ENCODE measurements at regions not wholly inside any gene's neighbourhood (a gene's known extent, or its start where the extent isn't known, plus 50 kb on each side); places are given as distances from the start of the nearest gene placed in this dataset.
"Not testable (repeated sequence)": the region's sequence is repeated elsewhere in the genome, so short reads cannot be mapped to it uniquely, and the experiment has no call there.

- no peak for DNase-seq (ENCODE audit: low read depth, low spot score)
Observed at GRCh38 chr9:7545371-7546165, 254.0 kb downstream of the DMAC1 start.

- DNase-seq (ENCODE audit: low read depth, low spot score), result no peak
Observed at GRCh38 chr9:7542693-7543092, 256.9 kb downstream of the DMAC1 start.

GRCh38 chr9:7542126-7542525, 257.5 kb downstream of the DMAC1 start:
- DNase-seq (ENCODE audit: low read depth, low spot score), result no peak

- DNase-seq (ENCODE audit: low read depth, low spot score), result no peak
Observed at GRCh38 chr9:7536310-7536939, 263.2 kb downstream of the DMAC1 start.

- DNase-seq (ENCODE audit: low read depth, low spot score), result no peak
Observed at GRCh38 chr9:7534211-7534935, 265.2 kb downstream of the DMAC1 start.

DNA sequence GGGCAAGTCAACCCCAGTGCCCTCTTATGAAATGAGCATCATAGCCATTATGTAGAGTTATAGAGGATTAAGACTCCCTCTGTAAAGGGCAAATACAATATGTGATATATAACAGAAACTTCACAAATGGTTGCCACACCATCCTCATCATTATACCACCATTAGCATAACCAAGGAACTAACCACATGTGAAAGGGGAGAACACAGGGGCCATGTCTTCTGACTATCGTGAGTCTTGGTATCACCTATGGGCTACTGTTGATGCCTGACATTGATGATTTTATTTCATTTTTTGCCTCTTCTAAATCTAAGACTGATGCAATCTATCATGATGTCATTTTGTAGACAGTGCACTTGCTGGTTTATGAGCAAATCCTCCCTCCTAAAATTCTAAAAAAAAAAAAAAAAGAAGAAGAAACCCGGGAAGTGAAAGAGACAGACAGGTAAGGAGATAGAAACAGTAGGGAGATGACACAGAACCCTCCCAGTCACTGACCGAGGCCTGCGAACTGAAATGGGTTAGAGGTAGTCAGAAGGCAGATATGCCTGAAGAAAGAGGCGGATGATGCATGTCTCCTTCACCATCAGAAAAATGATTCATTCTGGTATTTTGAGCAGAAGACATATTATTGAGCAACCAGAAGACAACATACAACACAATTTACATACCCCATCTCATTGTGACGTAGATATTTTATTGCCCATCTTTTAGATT, 266.0 kb downstream of the DMAC1 start:
- no peak for DNase-seq (ENCODE audit: low read depth, low spot score)

- no peak for DNase-seq (ENCODE audit: low read depth, low spot score)
Observed at GRCh38 chr9:7523426-7524043, 276.0 kb downstream of the DMAC1 start.

- DNase-seq (ENCODE audit: low read depth, low spot score), result no peak
Observed at GRCh38 chr9:7520396-7520795, 279.2 kb downstream of the DMAC1 start.

- no peak for DNase-seq (ENCODE audit: low read depth, low spot score)
Observed at GRCh38 chr9:7516376-7516775, 283.2 kb downstream of the DMAC1 start.

GRCh38 chr9:7510199-7510598, 289.4 kb downstream of the DMAC1 start:
- no peak for DNase-seq (ENCODE audit: low read depth, low spot score)

- no peak for DNase-seq (ENCODE audit: low read depth, low spot score)
Observed at GRCh38 chr9:7509576-7510145, 289.9 kb downstream of the DMAC1 start.

- DNase-seq (ENCODE audit: low read depth, low spot score), result no peak
Observed at GRCh38 chr9:7508516-7508915, 291.1 kb downstream of the DMAC1 start.

GRCh38 chr9:7507566-7508270, 291.9 kb downstream of the DMAC1 start:
- no peak for DNase-seq (ENCODE audit: low read depth, low spot score)

GRCh38 chr9:7507026-7507425, 292.6 kb downstream of the DMAC1 start:
- no peak for DNase-seq (ENCODE audit: low read depth, low spot score)

DNA sequence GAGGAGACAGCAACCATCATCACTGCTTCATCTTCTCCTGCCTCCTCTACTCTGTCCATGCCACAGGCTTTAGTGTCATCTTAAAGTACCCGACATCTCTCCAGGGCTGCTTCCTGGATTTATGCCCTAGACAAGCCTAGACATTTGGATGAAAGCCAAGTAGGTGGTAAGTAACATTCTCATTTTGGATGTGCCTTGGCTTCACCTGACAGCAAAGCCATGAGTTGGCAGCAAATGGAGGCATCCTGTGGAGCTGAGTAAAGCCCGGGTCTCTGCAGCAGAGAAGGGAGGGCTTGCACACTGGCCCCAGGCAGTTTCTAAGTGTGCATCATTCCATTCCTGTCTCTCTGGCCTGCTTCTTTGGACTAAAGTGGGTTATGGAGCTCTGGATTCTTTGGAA, 299.1 kb downstream of the DMAC1 start:
- no peak for DNase-seq (ENCODE audit: low read depth, low spot score)

GRCh38 chr9:7491641-7492040, 307.9 kb downstream of the DMAC1 start:
- DNase-seq (ENCODE audit: low read depth, low spot score), result no peak

GRCh38 chr9:7490317-7491108, 309.1 kb downstream of the DMAC1 start:
- no peak for DNase-seq (ENCODE audit: low read depth, low spot score)

- no peak for DNase-seq (ENCODE audit: low read depth, low spot score)
Observed at GRCh38 chr9:7489036-7489435, 310.5 kb downstream of the DMAC1 start.

DNA sequence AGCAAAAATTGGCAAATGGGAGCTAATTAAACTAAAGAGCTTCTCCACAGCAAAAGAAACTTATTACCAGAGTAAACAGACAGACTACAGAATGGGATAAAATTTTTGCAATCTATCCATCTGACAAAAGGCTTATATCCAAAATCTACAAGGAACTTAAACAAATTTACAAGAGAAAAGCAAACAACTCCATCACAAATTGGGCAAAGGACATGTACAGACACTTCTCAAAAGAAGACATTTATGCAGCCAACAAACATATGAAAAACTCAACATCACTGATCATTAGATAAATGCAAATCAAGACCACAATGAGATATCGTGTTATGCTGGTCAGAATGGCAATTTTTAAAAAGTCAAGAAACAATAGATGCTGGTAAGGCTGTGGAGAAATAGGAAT, 315.6 kb downstream of the DMAC1 start:
- not testable (repeated sequence) for DNase-seq (ENCODE audit: low read depth, low spot score)

GRCh38 chr9:7481570-7481969, 318.0 kb downstream of the DMAC1 start:
- DNase-seq (ENCODE audit: low read depth, low spot score), result no peak
